B cell (primary cell): ENCODE measurements at regions not wholly inside any gene's neighbourhood (a gene's known extent, or its start where the extent isn't known, plus 50 kb on each side); places are given as distances from the start of the nearest gene placed in this dataset.

ENCODE experiments used
- EZH2 ChIP-seq: IDR thresholded peaks from 2 replicates; pipeline ENCODE4 v1.6.1; 2012; ENCODE audit warnings: borderline replicate concordance, low read depth, mild to moderate bottlenecking, moderate library complexity, low read length; ENCODE audit not compliant: insufficient read depth, poor library complexity, severe bottlenecking
- TF ChIP-seq, protein P1 (sequence below): fragments of 200-600 bp; IDR thresholded peaks from one replicate; pipeline ENCODE4 v1.8.0; 2022; ENCODE audit warnings: antibody characterized with exemption, mild to moderate bottlenecking

DNA sequence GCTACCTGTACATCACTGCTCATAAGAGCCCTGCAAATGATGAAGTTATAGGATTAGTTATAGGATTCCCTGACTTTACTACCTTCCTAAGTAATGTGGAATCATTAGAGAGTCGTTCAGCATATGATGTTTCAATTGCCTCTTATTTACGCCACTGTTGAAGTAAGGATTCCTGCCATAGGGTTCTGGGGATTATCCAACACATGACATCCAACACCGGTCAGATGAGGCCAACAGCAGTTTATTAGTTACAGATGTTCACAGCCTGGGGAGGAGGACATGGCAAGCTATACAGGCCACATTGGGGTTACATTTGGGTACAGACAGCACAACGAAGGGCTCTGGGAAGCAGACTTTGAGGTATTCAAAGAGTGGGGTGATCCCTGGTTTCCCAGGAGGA is 134.1 kb upstream of the MC4R start:
- TF ChIP-seq, protein P1, sequence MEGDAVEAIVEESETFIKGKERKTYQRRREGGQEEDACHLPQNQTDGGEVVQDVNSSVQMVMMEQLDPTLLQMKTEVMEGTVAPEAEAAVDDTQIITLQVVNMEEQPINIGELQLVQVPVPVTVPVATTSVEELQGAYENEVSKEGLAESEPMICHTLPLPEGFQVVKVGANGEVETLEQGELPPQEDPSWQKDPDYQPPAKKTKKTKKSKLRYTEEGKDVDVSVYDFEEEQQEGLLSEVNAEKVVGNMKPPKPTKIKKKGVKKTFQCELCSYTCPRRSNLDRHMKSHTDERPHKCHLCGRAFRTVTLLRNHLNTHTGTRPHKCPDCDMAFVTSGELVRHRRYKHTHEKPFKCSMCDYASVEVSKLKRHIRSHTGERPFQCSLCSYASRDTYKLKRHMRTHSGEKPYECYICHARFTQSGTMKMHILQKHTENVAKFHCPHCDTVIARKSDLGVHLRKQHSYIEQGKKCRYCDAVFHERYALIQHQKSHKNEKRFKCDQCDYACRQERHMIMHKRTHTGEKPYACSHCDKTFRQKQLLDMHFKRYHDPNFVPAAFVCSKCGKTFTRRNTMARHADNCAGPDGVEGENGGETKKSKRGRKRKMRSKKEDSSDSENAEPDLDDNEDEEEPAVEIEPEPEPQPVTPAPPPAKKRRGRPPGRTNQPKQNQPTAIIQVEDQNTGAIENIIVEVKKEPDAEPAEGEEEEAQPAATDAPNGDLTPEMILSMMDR: no peak
- no peak for TF ChIP-seq EZH2
